ENCODE measurements at regions not wholly inside any gene's neighbourhood (a gene's known extent, or its start where the extent isn't known, plus 50 kb on each side); places are given as distances from the start of the nearest gene placed in this dataset.

DNA sequence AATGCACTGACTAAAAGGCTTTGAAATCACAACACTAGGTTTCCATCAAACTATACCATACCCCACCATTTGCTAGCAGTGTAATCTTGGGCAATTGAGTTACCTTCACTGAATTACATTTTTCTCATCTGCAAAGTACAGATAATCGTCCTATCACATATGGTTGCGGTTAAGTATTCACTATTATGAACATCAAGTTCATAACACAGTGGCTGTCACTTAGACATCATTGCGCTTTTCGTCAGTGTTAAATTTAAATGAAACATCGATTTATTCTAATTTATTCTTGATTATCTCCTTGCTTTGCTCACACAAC is 505.9 kb downstream of the CPS1 start:
- no peak for DNase-seq (ENCODE audit: insufficient read length, low spot score, missing footprints)
- Histone ChIP-seq H4K20me1 (ENCODE audit: insufficient read depth, low read length) (no peaks in the 10 kb centered on the region), H3K9me3 (ENCODE audit: low read depth, low read length) (no peaks in the 10 kb centered on the region), H3K4me2 (ENCODE audit: insufficient read depth, low read length) (no peak overlapping the region), H3K27me3 (ENCODE audit: insufficient read depth, low read length) (no peaks in the 10 kb centered on the region), H3K27ac (ENCODE audit: low read depth, low read length) (no peak overlapping the region), H3K4me3 (ENCODE audit: insufficient read depth, low read length) (no peak overlapping the region), H3K4me1 (ENCODE audit: insufficient read depth, low read length) (no peaks in the 10 kb centered on the region), H3K79me2 (ENCODE audit: insufficient read depth, low read length) (no peaks in the 10 kb centered on the region), H2AFZ (ENCODE audit: low read length) (no peak overlapping the region), H3K36me3 (ENCODE audit: insufficient read depth, low read length) (no peaks in the 10 kb centered on the region)
- TF ChIP-seq, protein P1, sequence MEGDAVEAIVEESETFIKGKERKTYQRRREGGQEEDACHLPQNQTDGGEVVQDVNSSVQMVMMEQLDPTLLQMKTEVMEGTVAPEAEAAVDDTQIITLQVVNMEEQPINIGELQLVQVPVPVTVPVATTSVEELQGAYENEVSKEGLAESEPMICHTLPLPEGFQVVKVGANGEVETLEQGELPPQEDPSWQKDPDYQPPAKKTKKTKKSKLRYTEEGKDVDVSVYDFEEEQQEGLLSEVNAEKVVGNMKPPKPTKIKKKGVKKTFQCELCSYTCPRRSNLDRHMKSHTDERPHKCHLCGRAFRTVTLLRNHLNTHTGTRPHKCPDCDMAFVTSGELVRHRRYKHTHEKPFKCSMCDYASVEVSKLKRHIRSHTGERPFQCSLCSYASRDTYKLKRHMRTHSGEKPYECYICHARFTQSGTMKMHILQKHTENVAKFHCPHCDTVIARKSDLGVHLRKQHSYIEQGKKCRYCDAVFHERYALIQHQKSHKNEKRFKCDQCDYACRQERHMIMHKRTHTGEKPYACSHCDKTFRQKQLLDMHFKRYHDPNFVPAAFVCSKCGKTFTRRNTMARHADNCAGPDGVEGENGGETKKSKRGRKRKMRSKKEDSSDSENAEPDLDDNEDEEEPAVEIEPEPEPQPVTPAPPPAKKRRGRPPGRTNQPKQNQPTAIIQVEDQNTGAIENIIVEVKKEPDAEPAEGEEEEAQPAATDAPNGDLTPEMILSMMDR (IDR thresholded peaks at IDR 0.05; ENCODE audit: extremely low read depth, low read depth, low read length): no peak

DNA sequence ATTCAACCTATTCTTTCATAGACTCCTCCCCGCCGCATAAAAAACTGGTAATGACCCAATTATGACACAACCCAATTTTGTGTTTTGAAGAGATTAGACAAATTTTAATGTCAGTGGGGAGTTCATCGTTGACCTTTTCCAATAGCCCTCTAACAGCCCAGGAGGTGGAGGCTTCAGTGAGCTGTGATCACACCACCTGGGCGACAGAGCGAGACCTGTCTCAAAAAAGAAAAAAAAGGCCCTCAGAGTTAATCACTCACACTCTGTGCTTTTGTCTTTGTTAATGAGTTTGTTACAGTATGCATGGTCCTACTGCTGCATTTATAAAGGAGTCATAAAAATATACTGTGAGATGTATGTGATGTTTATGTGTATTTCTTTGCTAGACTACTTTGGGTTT is 510.6 kb downstream of the CPS1 start:
- DNase-seq (ENCODE audit: insufficient read length, low spot score, missing footprints): no peak
- H3K27me3 ChIP-seq (ENCODE audit: insufficient read depth, low read length): no peaks in the 10 kb centered on the region
- TF ChIP-seq, protein P1 (IDR thresholded peaks at IDR 0.05; ENCODE audit: extremely low read depth, low read depth, low read length): no peak
- H3K4me3 ChIP-seq (ENCODE audit: insufficient read depth, low read length): no peak overlapping the region
- H3K27ac ChIP-seq (ENCODE audit: low read depth, low read length): no peak overlapping the region
- no peaks in the 10 kb centered on the region for H3K9me3 ChIP-seq (ENCODE audit: low read depth, low read length)
- no peaks in the 10 kb centered on the region for H3K36me3 ChIP-seq (ENCODE audit: insufficient read depth, low read length)
- no peak overlapping the region for H3K4me2 ChIP-seq (ENCODE audit: insufficient read depth, low read length)
- no peak overlapping the region for H2AFZ ChIP-seq (ENCODE audit: low read length)
- no peaks in the 10 kb centered on the region for H4K20me1 ChIP-seq (ENCODE audit: insufficient read depth, low read length)
- H3K4me1 ChIP-seq (ENCODE audit: insufficient read depth, low read length): no peaks in the 10 kb centered on the region
- H3K79me2 ChIP-seq (ENCODE audit: insufficient read depth, low read length): no peaks in the 10 kb centered on the region

DNA sequence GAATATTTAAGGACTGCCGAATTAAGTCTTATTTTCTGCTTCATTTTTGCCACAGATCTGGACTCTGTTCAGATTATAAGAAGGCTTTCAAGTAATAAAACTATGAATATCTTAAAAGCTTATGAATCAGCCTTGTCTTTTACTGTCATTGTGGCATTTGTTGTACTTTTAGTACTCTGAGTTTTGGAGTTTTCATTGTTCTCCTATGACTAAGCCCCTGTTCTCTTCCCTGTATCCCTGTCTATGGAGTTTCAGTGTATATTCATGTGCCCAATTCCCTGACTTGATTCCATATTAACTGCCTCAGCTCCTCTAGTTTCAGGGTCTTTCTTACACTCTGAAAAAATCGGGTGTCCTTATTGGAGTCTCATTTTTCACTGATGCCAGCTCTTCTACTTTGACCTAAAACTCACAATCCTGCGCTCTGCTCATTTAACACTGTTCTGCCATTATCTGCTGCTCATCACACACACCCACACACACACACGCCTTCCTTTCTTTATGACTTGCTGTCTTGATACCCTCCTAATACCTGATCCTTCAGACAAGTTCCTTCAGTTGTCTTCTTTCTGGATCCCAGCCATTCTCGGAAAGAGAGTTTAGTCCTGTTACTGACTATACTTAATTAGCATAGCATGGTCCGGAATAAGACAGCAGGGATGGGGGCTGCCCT is 511.8 kb downstream of the CPS1 start:
- TF ChIP-seq, protein P1 (IDR thresholded peaks at IDR 0.05; ENCODE audit: extremely low read depth, low read depth, low read length): no peak
- no peaks in the 10 kb centered on the region for H3K4me1 ChIP-seq (ENCODE audit: insufficient read depth, low read length)
- no peak for DNase-seq (ENCODE audit: insufficient read length, low spot score, missing footprints)
- no peak overlapping the region for H3K4me2 ChIP-seq (ENCODE audit: insufficient read depth, low read length)
- no peaks in the 10 kb centered on the region for H3K79me2 ChIP-seq (ENCODE audit: insufficient read depth, low read length)
- H3K27ac ChIP-seq (ENCODE audit: low read depth, low read length): no peak overlapping the region
- H3K36me3 ChIP-seq (ENCODE audit: insufficient read depth, low read length): no peaks in the 10 kb centered on the region
- H4K20me1 ChIP-seq (ENCODE audit: insufficient read depth, low read length): no peaks in the 10 kb centered on the region
- H2AFZ ChIP-seq (ENCODE audit: low read length): no peak overlapping the region
- H3K27me3 ChIP-seq (ENCODE audit: insufficient read depth, low read length): no peaks in the 10 kb centered on the region
- no peak overlapping the region for H3K4me3 ChIP-seq (ENCODE audit: insufficient read depth, low read length)
- no peaks in the 10 kb centered on the region for H3K9me3 ChIP-seq (ENCODE audit: low read depth, low read length)

DNA sequence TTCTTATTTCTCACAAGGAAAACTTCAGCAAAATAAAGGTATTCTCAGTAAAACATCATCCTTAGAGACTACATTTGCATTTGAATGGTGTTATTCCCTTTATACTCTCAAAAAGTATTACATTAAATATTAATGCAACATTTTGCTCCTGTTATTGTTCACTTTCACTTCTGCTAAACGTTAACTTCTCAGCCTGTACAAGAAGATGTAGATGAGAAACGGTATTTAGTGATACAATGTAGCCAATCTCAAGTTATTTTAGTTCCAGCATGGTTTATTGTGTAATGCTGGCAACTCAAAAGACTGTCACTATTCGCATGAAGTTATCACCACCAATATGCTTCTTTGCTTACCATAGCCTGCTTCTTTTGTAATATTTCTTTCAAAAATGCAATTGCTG is 514.1 kb downstream of the CPS1 start:
- Histone ChIP-seq H2AFZ (ENCODE audit: low read length) (no peak overlapping the region), H3K27ac (ENCODE audit: low read depth, low read length) (no peak overlapping the region), H4K20me1 (ENCODE audit: insufficient read depth, low read length) (no peaks in the 10 kb centered on the region), H3K36me3 (ENCODE audit: insufficient read depth, low read length) (no peaks in the 10 kb centered on the region), H3K4me1 (ENCODE audit: insufficient read depth, low read length) (no peaks in the 10 kb centered on the region), H3K4me2 (ENCODE audit: insufficient read depth, low read length) (no peak overlapping the region), H3K79me2 (ENCODE audit: insufficient read depth, low read length) (no peaks in the 10 kb centered on the region), H3K27me3 (ENCODE audit: insufficient read depth, low read length) (no peaks in the 10 kb centered on the region), H3K9me3 (ENCODE audit: low read depth, low read length) (no peaks in the 10 kb centered on the region), H3K4me3 (ENCODE audit: insufficient read depth, low read length) (no peak overlapping the region)
- no peak for DNase-seq (ENCODE audit: insufficient read length, low spot score, missing footprints)
- TF ChIP-seq, protein P1 (IDR thresholded peaks at IDR 0.05; ENCODE audit: extremely low read depth, low read depth, low read length): no peak

Measured in osteoblast (primary cell).